ENCODE measurements at regions not wholly inside any gene's neighbourhood (a gene's known extent, or its start where the extent isn't known, plus 50 kb on each side); places are given as distances from the start of the nearest gene placed in this dataset.
A peak's percentile ranks its signal among the peaks of the same experiment; 100 is the strongest.
"Not testable (repeated sequence)": the region's sequence is repeated elsewhere in the genome, so short reads cannot be mapped to it uniquely, and the experiment has no call there.

DNA sequence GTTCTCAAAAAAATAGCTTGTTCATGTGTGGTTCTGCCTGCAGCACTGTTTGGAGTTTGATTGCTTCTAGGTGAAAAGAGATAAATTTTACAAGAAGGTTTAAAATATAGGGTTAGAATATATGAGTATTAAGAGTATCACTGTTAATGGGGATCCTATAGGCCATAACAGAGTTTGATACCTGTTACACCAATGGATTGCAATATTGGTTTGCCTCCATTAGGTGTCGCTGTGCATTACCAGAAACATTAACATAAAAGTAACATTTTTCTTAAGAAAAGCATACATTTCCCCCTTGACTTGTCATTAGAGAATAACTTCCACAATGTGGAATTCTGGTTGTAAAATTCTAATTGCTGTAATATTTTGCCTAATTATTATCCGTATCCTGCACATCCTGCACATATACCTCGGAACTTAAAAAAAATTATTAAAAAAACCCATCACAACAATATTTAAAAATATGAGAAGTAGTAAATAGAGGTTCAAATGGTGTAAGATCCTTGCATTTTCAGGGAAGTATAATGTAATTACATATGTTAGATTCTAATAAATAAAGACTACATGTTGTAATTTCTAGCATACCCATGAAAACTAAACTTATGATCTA lies 63.0 kb downstream of the CYP4A11 start:
- H3K27ac Mint-ChIP-seq (ENCODE audit: unreplicated experiment); H3K9me3 Mint-ChIP-seq (ENCODE audit: low read depth); H3K36me3 Mint-ChIP-seq (ENCODE audit: low read depth); H3K4me3 Mint-ChIP-seq (ENCODE audit: unreplicated experiment); H3K27me3 Mint-ChIP-seq (ENCODE audit: low read depth); DNase-seq (ENCODE audit: low spot score); H3K4me1 Mint-ChIP-seq (ENCODE audit: low read depth): not testable (repeated sequence)
- TF ChIP-seq, protein P1, sequence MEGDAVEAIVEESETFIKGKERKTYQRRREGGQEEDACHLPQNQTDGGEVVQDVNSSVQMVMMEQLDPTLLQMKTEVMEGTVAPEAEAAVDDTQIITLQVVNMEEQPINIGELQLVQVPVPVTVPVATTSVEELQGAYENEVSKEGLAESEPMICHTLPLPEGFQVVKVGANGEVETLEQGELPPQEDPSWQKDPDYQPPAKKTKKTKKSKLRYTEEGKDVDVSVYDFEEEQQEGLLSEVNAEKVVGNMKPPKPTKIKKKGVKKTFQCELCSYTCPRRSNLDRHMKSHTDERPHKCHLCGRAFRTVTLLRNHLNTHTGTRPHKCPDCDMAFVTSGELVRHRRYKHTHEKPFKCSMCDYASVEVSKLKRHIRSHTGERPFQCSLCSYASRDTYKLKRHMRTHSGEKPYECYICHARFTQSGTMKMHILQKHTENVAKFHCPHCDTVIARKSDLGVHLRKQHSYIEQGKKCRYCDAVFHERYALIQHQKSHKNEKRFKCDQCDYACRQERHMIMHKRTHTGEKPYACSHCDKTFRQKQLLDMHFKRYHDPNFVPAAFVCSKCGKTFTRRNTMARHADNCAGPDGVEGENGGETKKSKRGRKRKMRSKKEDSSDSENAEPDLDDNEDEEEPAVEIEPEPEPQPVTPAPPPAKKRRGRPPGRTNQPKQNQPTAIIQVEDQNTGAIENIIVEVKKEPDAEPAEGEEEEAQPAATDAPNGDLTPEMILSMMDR (IDR thresholded peaks at IDR 0.05): peak; percentile 77

DNA sequence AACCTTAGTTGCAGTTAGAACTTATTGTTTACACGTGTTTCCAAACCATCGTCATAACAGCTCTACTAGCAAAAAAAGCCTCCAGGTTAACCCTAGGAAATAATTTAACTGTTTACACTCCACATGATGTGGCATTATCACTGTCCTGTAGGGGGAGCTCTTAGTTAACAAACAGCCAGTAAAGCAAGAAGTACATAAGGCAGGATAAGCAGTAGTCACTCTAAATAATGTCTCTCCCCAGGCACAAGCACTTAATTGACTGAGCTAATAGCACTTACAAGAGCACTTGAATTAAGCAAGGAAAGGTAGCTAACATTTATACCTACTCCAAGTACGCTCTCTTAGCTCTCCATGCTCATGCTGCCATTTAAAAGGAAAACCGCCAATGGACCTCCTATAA lies 65.2 kb downstream of the CYP4A11 start:
- not testable (repeated sequence) for H3K9me3 Mint-ChIP-seq (ENCODE audit: low read depth); H3K4me1 Mint-ChIP-seq (ENCODE audit: low read depth); H3K4me3 Mint-ChIP-seq (ENCODE audit: unreplicated experiment); H3K27ac Mint-ChIP-seq (ENCODE audit: unreplicated experiment); DNase-seq (ENCODE audit: low spot score); H3K36me3 Mint-ChIP-seq (ENCODE audit: low read depth); H3K27me3 Mint-ChIP-seq (ENCODE audit: low read depth)
- TF ChIP-seq, protein P1 (IDR thresholded peaks at IDR 0.05): peak; percentile 71
